ENCODE measurements at regions not wholly inside any gene's neighbourhood (a gene's known extent, or its start where the extent isn't known, plus 50 kb on each side); places are given as distances from the start of the nearest gene placed in this dataset.

DNA sequence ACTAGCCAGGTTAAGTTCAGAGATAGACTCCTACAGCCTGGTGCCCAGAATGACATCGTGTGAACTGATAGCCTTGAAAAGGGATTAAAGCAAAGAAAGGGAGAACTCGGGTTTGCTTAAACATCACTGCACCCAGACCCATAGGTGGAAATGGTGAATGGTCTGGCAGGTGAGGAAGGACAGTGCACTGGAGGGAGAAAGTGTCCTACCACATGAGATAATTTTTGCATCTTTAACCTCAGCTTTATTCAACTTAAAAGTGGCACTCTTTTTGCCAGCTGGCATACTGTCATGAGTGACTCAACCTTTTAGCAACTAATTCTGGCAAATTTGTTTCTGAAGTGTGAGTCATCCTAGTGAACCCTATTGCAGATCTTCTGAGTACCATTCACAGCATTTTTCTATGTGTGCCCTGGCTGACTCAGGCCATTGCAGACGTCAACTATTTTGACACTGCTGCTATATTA lies 53.0 kb upstream of the DAPP1 start:
- DNase-seq (peak in 1 of 3 donors; percentile 14), ATAC-seq (peak; percentile 52 to 76)
- H3K4me1 ChIP-seq (ENCODE audit: control insufficient read depth, insufficient read depth, low read length), result no peaks in the 10 kb centered on the region
- peak overlapping the region; percentile 36 for H3K27ac ChIP-seq (ENCODE audit: low read length)
- no peaks in the 10 kb centered on the region for H3K27me3 ChIP-seq (ENCODE audit: control insufficient read depth, insufficient read depth)
- WGBS, result 51% methylated on average over 3 of the region's 3 CpGs
- H3K4me3 ChIP-seq (ENCODE audit: low read length), result no peak overlapping the region
- no peaks in the 10 kb centered on the region for H3K9me3 ChIP-seq (ENCODE audit: control insufficient read depth, low read length)
- intact Hi-C loops (cut with DNase I), result no loop called here

- ATAC-seq (peak in 1 of 2 donors; percentile 29), DNase-seq (no peak)
- no peaks in the 10 kb centered on the region for H3K27me3 ChIP-seq (ENCODE audit: control insufficient read depth, insufficient read depth)
- no peaks in the 10 kb centered on the region for H3K4me1 ChIP-seq (ENCODE audit: control insufficient read depth, insufficient read depth, low read length)
- H3K4me3 ChIP-seq (ENCODE audit: low read length), result no peak overlapping the region
- no peak overlapping the region for H3K27ac ChIP-seq (ENCODE audit: low read length)
- H3K9me3 ChIP-seq (ENCODE audit: control insufficient read depth, low read length), result no peaks in the 10 kb centered on the region
- 66% methylated on average over 3 of the region's 3 CpGs for WGBS
- intact Hi-C loops (cut with DNase I), result no loop called here
Measured at GRCh38 chr4:99762728-99763127, 53.9 kb upstream of the DAPP1 start.

GRCh38 chr4:99759988-99760387 lies 56.6 kb upstream of the DAPP1 start:
- Histone ChIP-seq H3K9me3 (ENCODE audit: control insufficient read depth, low read length) (no peaks in the 10 kb centered on the region), H3K27me3 (ENCODE audit: control insufficient read depth, insufficient read depth) (no peaks in the 10 kb centered on the region), H3K4me1 (ENCODE audit: control insufficient read depth, insufficient read depth, low read length) (no peaks in the 10 kb centered on the region), H3K27ac (ENCODE audit: low read length) (no peak overlapping the region), H3K4me3 (ENCODE audit: low read length) (no peak overlapping the region)
- intact Hi-C loops (cut with DNase I), result no loop called here
- ATAC-seq, result no peak
- 49% methylated on average over 1 of the region's 1 CpG for WGBS
- DNase-seq, result no peak

GRCh38 chr4:99759346-99759984 lies 57.2 kb upstream of the DAPP1 start:
- intact Hi-C loops (cut with DNase I), result no loop called here
- no peaks in the 10 kb centered on the region for H3K9me3 ChIP-seq (ENCODE audit: control insufficient read depth, low read length)
- WGBS, result 43% methylated on average over 5 of the region's 5 CpGs
- ATAC-seq (no peak), DNase-seq (peak in 1 of 3 donors; percentile 19)
- no peak overlapping the region for H3K4me3 ChIP-seq (ENCODE audit: low read length)
- no peaks in the 10 kb centered on the region for H3K27me3 ChIP-seq (ENCODE audit: control insufficient read depth, insufficient read depth)
- no peaks in the 10 kb centered on the region for H3K4me1 ChIP-seq (ENCODE audit: control insufficient read depth, insufficient read depth, low read length)
- H3K27ac ChIP-seq (ENCODE audit: low read length), result no peak overlapping the region

GRCh38 chr4:99755223-99755944 lies 61.2 kb upstream of the DAPP1 start:
- no peaks in the 10 kb centered on the region for H3K27me3 ChIP-seq (ENCODE audit: control insufficient read depth, insufficient read depth)
- H3K27ac ChIP-seq (ENCODE audit: low read length), result peak overlapping the region; percentile 30
- no peak overlapping the region for H3K4me3 ChIP-seq (ENCODE audit: low read length)
- no peaks in the 10 kb centered on the region for H3K4me1 ChIP-seq (ENCODE audit: control insufficient read depth, insufficient read depth, low read length)
- intact Hi-C loops (cut with DNase I), result no loop called here
- DNase-seq (no peak), ATAC-seq (peak in 1 of 2 donors; percentile 31)
- no peaks in the 10 kb centered on the region for H3K9me3 ChIP-seq (ENCODE audit: control insufficient read depth, low read length)
- 80% methylated on average over 2 of the region's 2 CpGs for WGBS

DNA sequence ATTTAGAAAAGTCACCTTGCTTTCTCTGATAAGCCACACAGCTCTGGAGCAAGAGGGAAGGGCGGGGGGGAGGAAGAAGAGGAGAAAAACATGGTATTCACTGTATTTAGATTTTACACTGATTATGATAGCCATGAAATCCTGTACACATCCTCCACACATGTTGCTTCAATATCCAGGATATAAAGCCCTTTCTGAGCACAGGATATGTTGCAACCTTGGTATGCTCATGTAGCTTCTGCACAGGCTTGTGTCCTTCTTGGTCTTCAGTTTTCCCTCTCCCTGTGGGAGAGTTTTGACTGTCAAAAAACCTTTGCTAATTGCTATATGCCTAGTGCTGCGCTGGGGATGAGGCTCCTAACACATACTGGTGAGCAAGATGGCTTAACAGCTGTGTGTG lies 61.9 kb upstream of the DAPP1 start:
- no peak for ATAC-seq
- peak overlapping the region; percentile 30 for H3K27ac ChIP-seq (ENCODE audit: low read length)

DNA sequence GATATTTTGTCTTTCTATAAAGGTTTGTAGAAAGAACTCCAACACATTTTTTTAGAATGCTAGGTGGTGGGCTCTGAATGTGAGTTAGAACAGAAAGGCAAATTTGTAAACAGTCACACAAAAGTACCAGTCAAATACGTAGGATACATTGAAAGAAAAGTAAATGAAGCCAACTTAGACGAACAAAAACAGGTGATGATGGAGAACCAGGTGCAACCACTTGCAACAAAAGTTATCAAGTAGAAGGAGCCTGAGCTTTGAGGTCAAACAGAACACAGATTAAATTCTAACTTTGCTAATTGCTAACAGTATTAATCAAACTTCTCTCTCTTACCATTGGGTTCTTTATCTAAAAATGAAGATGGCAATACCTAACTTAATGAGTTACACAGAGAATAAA lies 62.7 kb upstream of the DAPP1 start:
- DNase-seq, result no peak
- 72% methylated on average over 2 of the region's 2 CpGs for WGBS
- no peak for ATAC-seq
- no peaks in the 10 kb centered on the region for H3K27me3 ChIP-seq (ENCODE audit: control insufficient read depth, insufficient read depth)
- no peak overlapping the region for H3K27ac ChIP-seq (ENCODE audit: low read length)
- intact Hi-C loops (cut with DNase I), result no loop called here
- no peaks in the 10 kb centered on the region for H3K4me1 ChIP-seq (ENCODE audit: control insufficient read depth, insufficient read depth, low read length)
- no peaks in the 10 kb centered on the region for H3K9me3 ChIP-seq (ENCODE audit: control insufficient read depth, low read length)
- H3K4me3 ChIP-seq (ENCODE audit: low read length), result no peak overlapping the region

More for the DNA sequence above, 61.9 kb upstream of the DAPP1 start:
- H3K9me3 ChIP-seq (ENCODE audit: control insufficient read depth, low read length), result no peaks in the 10 kb centered on the region
- DNase-seq, result no peak
- no peaks in the 10 kb centered on the region for H3K27me3 ChIP-seq (ENCODE audit: control insufficient read depth, insufficient read depth)
- WGBS, result 66% methylated on average over 2 of the region's 2 CpGs
- H3K4me1 ChIP-seq (ENCODE audit: control insufficient read depth, insufficient read depth, low read length), result no peaks in the 10 kb centered on the region
- intact Hi-C loops (cut with DNase I), result no loop called here
- H3K4me3 ChIP-seq (ENCODE audit: low read length), result no peak overlapping the region

GRCh38 chr4:99749445-99750391 lies 66.9 kb upstream of the DAPP1 start:
- Histone ChIP-seq H3K4me3 (ENCODE audit: low read length) (no peak overlapping the region), H3K4me1 (ENCODE audit: control insufficient read depth, insufficient read depth, low read length) (no peaks in the 10 kb centered on the region), H3K9me3 (ENCODE audit: control insufficient read depth, low read length) (no peaks in the 10 kb centered on the region), H3K27me3 (ENCODE audit: control insufficient read depth, insufficient read depth) (no peaks in the 10 kb centered on the region), H3K27ac (ENCODE audit: low read length) (no peak overlapping the region)
- intact Hi-C loops (cut with DNase I), result no loop called here
- DNase-seq (no peak), ATAC-seq (no peak)
- WGBS, result 61% methylated on average over 4 of the region's 4 CpGs

DNA sequence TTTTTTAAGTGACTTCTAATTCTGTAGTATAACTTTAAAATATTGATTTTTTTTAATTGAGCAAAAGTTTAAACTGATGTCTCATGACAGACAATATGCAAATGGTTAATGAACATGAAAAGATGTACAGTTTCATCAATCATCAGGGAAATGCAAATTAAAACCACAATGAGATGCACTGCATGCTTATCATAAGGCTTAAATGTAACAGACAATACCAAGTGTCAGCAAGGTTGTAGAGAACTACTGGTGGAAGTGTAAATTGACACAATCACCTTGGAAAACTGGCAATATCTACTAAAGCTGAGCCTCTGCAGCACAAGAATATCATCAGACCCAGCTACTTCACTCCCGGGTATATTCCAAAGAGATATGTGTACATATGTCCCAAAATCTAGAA lies 70.2 kb upstream of the DAPP1 start:
- WGBS, result 87% methylated on average over 1 of the region's 1 CpG
- Histone ChIP-seq H3K4me1 (ENCODE audit: control insufficient read depth, insufficient read depth, low read length) (no peaks in the 10 kb centered on the region), H3K27ac (ENCODE audit: low read length) (no peak overlapping the region), H3K27me3 (ENCODE audit: control insufficient read depth, insufficient read depth) (no peaks in the 10 kb centered on the region), H3K4me3 (ENCODE audit: low read length) (no peak overlapping the region), H3K9me3 (ENCODE audit: control insufficient read depth, low read length) (no peaks in the 10 kb centered on the region)
- intact Hi-C loops (cut with DNase I), result no loop called here
- DNase-seq (no peak), ATAC-seq (no peak)

DNA sequence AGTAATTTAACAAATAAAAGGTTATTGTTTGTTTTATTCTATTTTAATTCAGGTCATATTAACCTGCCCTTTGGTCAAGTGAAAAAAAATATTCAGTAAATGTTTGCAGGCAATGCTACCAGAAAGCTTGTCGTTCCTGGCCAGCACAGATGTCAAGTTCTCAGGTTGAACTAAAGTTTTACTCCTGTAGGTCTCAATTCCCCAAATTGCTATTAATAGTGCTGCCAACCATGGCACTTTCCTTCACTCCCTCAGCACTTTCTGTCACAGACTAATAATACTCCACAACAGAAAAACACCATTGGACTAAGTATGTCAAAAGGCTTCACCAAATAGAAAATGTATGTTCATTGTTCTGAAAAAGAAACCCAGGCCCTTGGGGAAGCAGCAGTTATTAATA lies 79.2 kb upstream of the C4orf54 start:
- Histone ChIP-seq H3K4me3 (ENCODE audit: low read length) (no peak overlapping the region), H3K27ac (ENCODE audit: low read length) (peak overlapping the region; percentile 27), H3K9me3 (ENCODE audit: control insufficient read depth, low read length) (no peaks in the 10 kb centered on the region), H3K4me1 (ENCODE audit: control insufficient read depth, insufficient read depth, low read length) (no peaks in the 10 kb centered on the region), H3K27me3 (ENCODE audit: control insufficient read depth, insufficient read depth) (no peaks in the 10 kb centered on the region)
- intact Hi-C loops (cut with DNase I), result no loop called here
- ATAC-seq (no peak), DNase-seq (no peak)
- WGBS, result 51% methylated on average over 1 of the region's 1 CpG

- no peaks in the 10 kb centered on the region for H3K27me3 ChIP-seq (ENCODE audit: control insufficient read depth, insufficient read depth)
- H3K9me3 ChIP-seq (ENCODE audit: control insufficient read depth, low read length), result no peaks in the 10 kb centered on the region
- no peak overlapping the region for H3K27ac ChIP-seq (ENCODE audit: low read length)
- H3K4me1 ChIP-seq (ENCODE audit: control insufficient read depth, insufficient read depth, low read length), result no peaks in the 10 kb centered on the region
- no peak overlapping the region for H3K4me3 ChIP-seq (ENCODE audit: low read length)
- ATAC-seq (no peak), DNase-seq (no peak)
- intact Hi-C loops (cut with DNase I), result no loop called here
Measured at GRCh38 chr4:99735822-99736221, 78.2 kb upstream of the C4orf54 start.

Measured in right cardiac atrium (tissue), 5 donors.